CD4-positive, alpha-beta memory T cell (primary cell): ENCODE measurements at regions not wholly inside any gene's neighbourhood (a gene's known extent, or its start where the extent isn't known, plus 50 kb on each side); places are given as distances from the start of the nearest gene placed in this dataset.

Source experiments
- CTCF ChIA-PET: fragments of 350-600 bp; sonication (Branson Sonifier 250); formaldehyde crosslinking; loops from one replicate; lab custom pipeline; 2021; ENCODE audit warnings: inconsistent platforms; ENCODE audit not compliant: partially characterized antibody; lab: Charles Lee
- POLR2A ChIA-PET: fragments of 350-600 bp; sonication (Branson Sonifier 250); formaldehyde crosslinking; loops from one replicate; lab custom pipeline; 2021; ENCODE audit not compliant: partially characterized antibody; lab: Charles Lee
- DNase-seq, 5 donors: peaks; one replicate each; pipeline versions ENCODE4 v3.0.0 to v3.0.0-alpha.2; 2020 to 2022; ENCODE audit warnings: mixed read lengths in 1 of 5
- H3K27ac ChIP-seq: one replicate; pipeline ENCODE4 v1.7.0; 2013; ENCODE audit warnings: low read depth, low read length
- H3K27me3 ChIP-seq: 2 replicates; pipeline ENCODE4 v1.7.0; 2013; ENCODE audit warnings: mild to moderate bottlenecking, low read length, moderate library complexity; ENCODE audit not compliant: insufficient read depth
- H3K36me3 ChIP-seq: 2 replicates; pipeline ENCODE4 v1.7.0; 2013; ENCODE audit warnings: mild to moderate bottlenecking, low read length, moderate library complexity; ENCODE audit not compliant: insufficient read depth
- H3K4me1 ChIP-seq: 2 replicates; pipeline ENCODE4 v1.7.0; 2013; ENCODE audit warnings: mild to moderate bottlenecking, low read length, moderate library complexity; ENCODE audit not compliant: insufficient read depth
- H3K4me3 ChIP-seq, 2 donors: one replicate each; pipeline ENCODE4 v1.7.0; 2013; ENCODE audit warnings: low read length in 2 of 2, mild to moderate bottlenecking in 1 of 2
- H3K9me3 ChIP-seq, 2 donors: one replicate each; pipeline ENCODE4 v1.7.0; 2013; ENCODE audit warnings: low read length in 2 of 2, control low read depth in 1 of 2; ENCODE audit not compliant: control insufficient read depth in 1 of 2
- H3K27ac Mint-ChIP-seq, 7 donors: one replicate each; pipeline ENCODE4 v1.8.0; 2020 to 2021; ENCODE audit warnings: mixed read lengths in 7 of 7, mild to moderate bottlenecking in 6 of 7, inconsistent platforms in 3 of 7, moderate library complexity in 3 of 7
- H3K27me3 Mint-ChIP-seq, 2 donors: one replicate each; pipeline ENCODE4 v1.8.0; 2020 to 2021; ENCODE audit warnings: mixed read lengths in 2 of 2
- H3K36me3 Mint-ChIP-seq, 2 donors: one replicate each; pipeline ENCODE4 v1.8.0; 2020 to 2021; ENCODE audit warnings: mixed read lengths in 2 of 2, inconsistent platforms in 1 of 2, mild to moderate bottlenecking in 1 of 2
- H3K4me1 Mint-ChIP-seq, 4 donors: one replicate each; pipeline ENCODE4 v1.8.0; 2020 to 2021; ENCODE audit warnings: mixed read lengths in 4 of 4, mild to moderate bottlenecking in 1 of 4
- H3K4me3 Mint-ChIP-seq, 8 donors: one replicate each; pipeline ENCODE4 v1.8.0; 2020 to 2021; ENCODE audit warnings: mixed read lengths in 8 of 8, mild to moderate bottlenecking in 7 of 8, moderate library complexity in 6 of 8, inconsistent platforms in 3 of 8
- H3K9me3 Mint-ChIP-seq, 8 donors: one replicate each; pipeline ENCODE4 v1.8.0; 2020 to 2021; ENCODE audit warnings: mixed read lengths in 8 of 8, mild to moderate bottlenecking in 5 of 8, inconsistent platforms in 3 of 8, moderate library complexity in 1 of 8
- intact Hi-C: fragments of 100-400 bp; cut with micrococcal nuclease; formaldehyde crosslinking; loops from one replicate; pipeline ENCODE4 v1.15.1; 2023

- POLR2A ChIA-PET, result interaction anchor here (0.8 kb wide), 1 partner anchor 35 kb away, joined by 3 read pairs; no protein-coding TSS in a partner anchor
These were observed 106.0 kb downstream of the ARRDC3 start for GRCh38 chr5:91277093-91277626.

GRCh38 chr5:91272858-91273257 lies 110.3 kb downstream of the ARRDC3 start:
- POLR2A ChIA-PET, result no interaction called here

More at GRCh38 chr5:91277093-91277626, 106.0 kb downstream of the ARRDC3 start:
- Mint-ChIP-seq H3K4me3 (no peak overlapping the region), H3K27me3 (no peaks in the 10 kb centered on the region), H3K36me3 (peaks cover 0 to 4% of the 10 kb centered on the region in 2 donors), H3K9me3 (peaks cover 0 to 7% (median 0%) of the 10 kb centered on the region in 8 donors), H3K4me1 (peaks cover 13 to 24% (median 19%) of the 10 kb centered on the region in 4 donors), H3K27ac (peak overlapping the region in 2 of 7 donors; percentile 8 to 53)
- H3K27me3 ChIP-seq, result no peaks in the 10 kb centered on the region
- intact Hi-C loops, result no loop called here
- peaks cover 14% of the 10 kb centered on the region for H3K4me1 ChIP-seq
- H3K27ac ChIP-seq, result no peak overlapping the region
- CTCF ChIA-PET, result interaction anchor here (0.9 to 1.3 kb wide), 2 partner anchors 8 to 108 kb away, joined by 3 to 5 read pairs; no protein-coding TSS in a partner anchor
- no peaks in the 10 kb centered on the region for H3K36me3 ChIP-seq
- DNase-seq, result no peak
- H3K9me3 ChIP-seq, result no peaks in the 10 kb centered on the region
- H3K4me3 ChIP-seq, result no peak overlapping the region

GRCh38 chr5:91271999-91272398 lies 111.1 kb downstream of the ARRDC3 start:
- Mint-ChIP-seq H3K36me3 (no peaks in the 10 kb centered on the region), H3K4me1 (peaks cover 4 to 16% (median 8%) of the 10 kb centered on the region in 4 donors), H3K27me3 (no peaks in the 10 kb centered on the region), H3K9me3 (no peaks in the 10 kb centered on the region), H3K4me3 (no peak overlapping the region), H3K27ac (no peak overlapping the region)
- H3K4me1 ChIP-seq, result peaks cover 8% of the 10 kb centered on the region
- ChIA-PET POLR2A (interaction anchor here (0.6 to 3.6 kb wide), 2 partner anchors 112 to 862 kb away, joined by 4 to 23 read pairs; partner anchors contain the start of genes ARRDC3 and CETN3), CTCF (interaction anchor here (0.7 to 2.8 kb wide), 5 partner anchors 10 to 112 kb away, joined by 3 to 15 read pairs (median 3); partner anchors contain the start of gene ARRDC3)
- no peaks in the 10 kb centered on the region for H3K36me3 ChIP-seq
- H3K27me3 ChIP-seq, result no peaks in the 10 kb centered on the region
- H3K27ac ChIP-seq, result no peak overlapping the region
- no peak for DNase-seq
- H3K4me3 ChIP-seq, result no peak overlapping the region
- intact Hi-C loops, result no loop called here
- no peaks in the 10 kb centered on the region for H3K9me3 ChIP-seq

More at GRCh38 chr5:91272858-91273257, 110.3 kb downstream of the ARRDC3 start:
- no peaks in the 10 kb centered on the region for H3K36me3 ChIP-seq
- H3K27me3 ChIP-seq, result no peaks in the 10 kb centered on the region
- H3K4me1 ChIP-seq, result peaks cover 8% of the 10 kb centered on the region
- H3K27me3 Mint-ChIP-seq, result no peaks in the 10 kb centered on the region
- no peak for DNase-seq
- H3K27ac ChIP-seq, result no peak overlapping the region
- no peak overlapping the region for H3K4me3 ChIP-seq
- H3K4me3 Mint-ChIP-seq, result no peak overlapping the region
- no peaks in the 10 kb centered on the region for H3K36me3 Mint-ChIP-seq
- peaks cover 4 to 16% (median 8%) of the 10 kb centered on the region in 4 donors for H3K4me1 Mint-ChIP-seq
- intact Hi-C loops, result no loop called here
- no peaks in the 10 kb centered on the region for H3K9me3 Mint-ChIP-seq
- H3K9me3 ChIP-seq, result no peaks in the 10 kb centered on the region
- no peak overlapping the region for H3K27ac Mint-ChIP-seq
- CTCF ChIA-PET, result interaction anchor here (2.8 kb wide), 1 partner anchor 111 kb away, joined by 15 read pairs; the partner anchor contains the start of gene ARRDC3

- Mint-ChIP-seq H3K27ac (no peak overlapping the region), H3K36me3 (no peaks in the 10 kb centered on the region), H3K4me3 (no peak overlapping the region), H3K4me1 (peaks cover 9 to 25% (median 12%) of the 10 kb centered on the region in 4 donors), H3K9me3 (no peaks in the 10 kb centered on the region), H3K27me3 (no peaks in the 10 kb centered on the region)
- H3K4me3 ChIP-seq, result no peak overlapping the region
- no peaks in the 10 kb centered on the region for H3K9me3 ChIP-seq
- no peaks in the 10 kb centered on the region for H3K36me3 ChIP-seq
- ChIA-PET CTCF (interaction anchor here (0.7 to 1.8 kb wide), 7 partner anchors 8 to 116 kb away, joined by 3 to 5 read pairs (median 3); no protein-coding TSS in a partner anchor), POLR2A (interaction anchor here (0.6 to 3.6 kb wide), 7 partner anchors 11 to 1593 kb away, joined by 3 to 23 read pairs (median 5); partner anchors contain the start of gene ARRDC3)
- H3K27ac ChIP-seq, result no peak overlapping the region
- intact Hi-C loops, result no loop called here
- DNase-seq, result peak in 2 of 5 donors; percentile 10 to 17
- peaks cover 13% of the 10 kb centered on the region for H3K4me1 ChIP-seq
- H3K27me3 ChIP-seq, result no peaks in the 10 kb centered on the region
These were observed 113.9 kb downstream of the ARRDC3 start for GRCh38 chr5:91269198-91269597.

GRCh38 chr5:91266184-91266705 lies 116.9 kb downstream of the ARRDC3 start:
- no peaks in the 10 kb centered on the region for H3K9me3 ChIP-seq
- H3K9me3 Mint-ChIP-seq, result no peaks in the 10 kb centered on the region
- no peak overlapping the region for H3K4me3 Mint-ChIP-seq
- H3K27ac ChIP-seq, result no peak overlapping the region
- POLR2A ChIA-PET, result interaction anchor here (1.2 kb wide), 1 partner anchor 117 kb away, joined by 3 read pairs; the partner anchor contains the start of gene ARRDC3
- intact Hi-C loops, result no loop called here
- no peaks in the 10 kb centered on the region for H3K27me3 ChIP-seq
- peaks cover 13% of the 10 kb centered on the region for H3K4me1 ChIP-seq
- H3K36me3 ChIP-seq, result no peaks in the 10 kb centered on the region
- peak overlapping the region in 1 of 7 donors; percentile 5 for H3K27ac Mint-ChIP-seq
- DNase-seq, result no peak
- H3K27me3 Mint-ChIP-seq, result no peaks in the 10 kb centered on the region
- CTCF ChIA-PET, result interaction anchor here (0.8 kb wide), 1 partner anchor 119 kb away, joined by 3 read pairs; no protein-coding TSS in a partner anchor
- no peak overlapping the region for H3K4me3 ChIP-seq
- peaks cover 9 to 25% (median 12%) of the 10 kb centered on the region in 4 donors for H3K4me1 Mint-ChIP-seq
- H3K36me3 Mint-ChIP-seq, result no peaks in the 10 kb centered on the region

- ChIA-PET POLR2A (no interaction called here), CTCF (interaction anchor here (0.9 kb wide), 1 partner anchor 120 kb away, joined by 3 read pairs; no protein-coding TSS in a partner anchor)
- no peaks in the 10 kb centered on the region for H3K36me3 ChIP-seq
- Mint-ChIP-seq H3K27me3 (peaks cover 0 to 2% of the 10 kb centered on the region in 2 donors), H3K27ac (no peak overlapping the region), H3K9me3 (no peaks in the 10 kb centered on the region), H3K36me3 (no peaks in the 10 kb centered on the region), H3K4me1 (peaks cover 9 to 20% (median 12%) of the 10 kb centered on the region in 4 donors), H3K4me3 (no peak overlapping the region)
- H3K27ac ChIP-seq, result no peak overlapping the region
- H3K9me3 ChIP-seq, result no peaks in the 10 kb centered on the region
- intact Hi-C loops, result no loop called here
- H3K27me3 ChIP-seq, result no peaks in the 10 kb centered on the region
- H3K4me3 ChIP-seq, result no peak overlapping the region
- DNase-seq, result no peak
- peaks cover 13% of the 10 kb centered on the region for H3K4me1 ChIP-seq
These were observed 118.6 kb downstream of the ARRDC3 start for GRCh38 chr5:91264311-91265051.
